HEK293T (cell line): ENCODE measurements at regions not wholly inside any gene's neighbourhood (a gene's known extent, or its start where the extent isn't known, plus 50 kb on each side); places are given as distances from the start of the nearest gene placed in this dataset.

Source experiments
- CTCF ChIA-PET: fragments of 350-600 bp; formaldehyde crosslinking; extraction: SDS; loops from one replicate; lab custom pipeline; 2021; ENCODE audit warnings: antibody characterized with exemption, inconsistent platforms; lab: Yijun Ruan, JAX
- POLR2A ChIA-PET: fragments of 350-600 bp; formaldehyde crosslinking; extraction: SDS; loops from one replicate; lab custom pipeline; 2020; ENCODE audit warnings: antibody characterized with exemption, inconsistent platforms; lab: Yijun Ruan, JAX
- DNase-seq: peaks from one replicate; pipeline ENCODE4 v3.0.0; 2012; ENCODE audit warnings: mixed read lengths; ENCODE audit errors: extremely low spot score
- ARNT ChIP-seq: fragments of 450-650 bp; IDR thresholded peaks from 2 replicates; pipeline ENCODE4 v1.6.1; 2017; ENCODE audit warnings: mild to moderate bottlenecking
- BHLHE40 ChIP-seq: fragments of 450-650 bp; IDR thresholded peaks from 2 replicates; pipeline ENCODE4 v1.6.1; 2016; ENCODE audit warnings: mild to moderate bottlenecking, moderate library complexity, borderline replicate concordance
- CTBP1 ChIP-seq: fragments of 450-650 bp; IDR thresholded peaks from 2 replicates; pipeline ENCODE4 v1.6.1; 2016; ENCODE audit warnings: borderline replicate concordance
- FOXA1 ChIP-seq: fragments of 450-650 bp; IDR thresholded peaks from 2 replicates; pipeline ENCODE4 v1.6.1; 2016; ENCODE audit warnings: mild to moderate bottlenecking
- FOXK2 ChIP-seq: fragments of 450-650 bp; IDR thresholded peaks from 2 replicates; pipeline ENCODE4 v1.6.1; 2016; ENCODE audit warnings: mild to moderate bottlenecking
- FOXM1 ChIP-seq: fragments of 450-650 bp; IDR thresholded peaks from 2 replicates; pipeline ENCODE4 v1.6.1; 2017; ENCODE audit warnings: mild to moderate bottlenecking, borderline replicate concordance
- HDGF ChIP-seq: fragments of 450-650 bp; IDR thresholded peaks from 2 replicates; pipeline ENCODE4 v1.6.1; 2017; ENCODE audit warnings: antibody characterized with exemption, borderline replicate concordance
- L3MBTL2 ChIP-seq: fragments of 450-650 bp; conservative IDR thresholded peaks from 2 replicates; pipeline ENCODE4 v1.6.1; 2016; ENCODE audit warnings: mild to moderate bottlenecking
- LEF1 ChIP-seq: fragments of 450-650 bp; IDR thresholded peaks from 2 replicates; pipeline ENCODE4 v1.6.1; 2017; ENCODE audit warnings: mild to moderate bottlenecking, borderline replicate concordance
- NFRKB ChIP-seq: fragments of 450-650 bp; IDR thresholded peaks from 2 replicates; pipeline ENCODE4 v1.6.1; 2016; ENCODE audit warnings: mild to moderate bottlenecking, moderate library complexity
- PKNOX1 ChIP-seq: fragments of 450-650 bp; IDR thresholded peaks from 2 replicates; pipeline ENCODE4 v1.6.1; 2016
- SP1 ChIP-seq: fragments of 450-650 bp; IDR thresholded peaks from 2 replicates; pipeline ENCODE4 v1.6.1; 2017
- SUZ12 ChIP-seq: fragments of 450-650 bp; IDR thresholded peaks from 2 replicates; pipeline ENCODE4 v1.6.1; 2016; ENCODE audit warnings: mild to moderate bottlenecking
- TARDBP ChIP-seq: fragments of 450-650 bp; IDR thresholded peaks from 2 replicates; pipeline ENCODE4 v1.6.1; 2016
- ZNF384 ChIP-seq: fragments of 450-650 bp; IDR thresholded peaks from 2 replicates; pipeline ENCODE4 v1.6.1; 2016

GRCh38 chr7:131096267-131096927, 231.3 kb upstream of the MKLN1 start:
- no peak for DNase-seq
- CTCF ChIA-PET: no interaction called here
- POLR2A ChIA-PET: interaction anchor here (1.2 kb wide), 1 partner anchor 10 kb away, joined by 3 read pairs; no protein-coding TSS in a partner anchor
- TF ChIP-seq NFRKB: no peak
- no peak for TF ChIP-seq HDGF
- TF ChIP-seq FOXK2: no peak

GRCh38 chr7:131097662-131098376, 229.9 kb upstream of the MKLN1 start:
- POLR2A ChIA-PET: no interaction called here

GRCh38 chr7:131098527-131098926, 229.1 kb upstream of the MKLN1 start:
- ChIA-PET CTCF (no interaction called here), POLR2A (no interaction called here)
- no peak for DNase-seq
- TF ChIP-seq ZNF384 (no peak), PKNOX1 (no peak), LEF1 (no peak), SP1 (no peak), NFRKB (no peak), FOXM1 (no peak)

More at GRCh38 chr7:131097662-131098376, 229.9 kb upstream of the MKLN1 start:
- CTCF ChIA-PET: no interaction called here
- TF ChIP-seq ZNF384 (no peak), HDGF (no peak), NFRKB (no peak), TARDBP (no peak), FOXA1 (no peak)
- DNase-seq: no peak

GRCh38 chr7:131100357-131101054, 227.2 kb upstream of the MKLN1 start:
- ChIA-PET CTCF (no interaction called here), POLR2A (no interaction called here)
- TF ChIP-seq ARNT (no peak), SUZ12 (no peak), FOXK2 (no peak), TARDBP (no peak), L3MBTL2 (no peak)
- no peak for DNase-seq

GRCh38 chr7:131103997-131104396, 223.7 kb upstream of the MKLN1 start:
- TF ChIP-seq CTBP1 (no peak), ARNT (no peak), HDGF (no peak), TARDBP (no peak), BHLHE40 (no peak)
- CTCF ChIA-PET: no interaction called here
- DNase-seq: no peak
- POLR2A ChIA-PET: no interaction called here

DNA sequence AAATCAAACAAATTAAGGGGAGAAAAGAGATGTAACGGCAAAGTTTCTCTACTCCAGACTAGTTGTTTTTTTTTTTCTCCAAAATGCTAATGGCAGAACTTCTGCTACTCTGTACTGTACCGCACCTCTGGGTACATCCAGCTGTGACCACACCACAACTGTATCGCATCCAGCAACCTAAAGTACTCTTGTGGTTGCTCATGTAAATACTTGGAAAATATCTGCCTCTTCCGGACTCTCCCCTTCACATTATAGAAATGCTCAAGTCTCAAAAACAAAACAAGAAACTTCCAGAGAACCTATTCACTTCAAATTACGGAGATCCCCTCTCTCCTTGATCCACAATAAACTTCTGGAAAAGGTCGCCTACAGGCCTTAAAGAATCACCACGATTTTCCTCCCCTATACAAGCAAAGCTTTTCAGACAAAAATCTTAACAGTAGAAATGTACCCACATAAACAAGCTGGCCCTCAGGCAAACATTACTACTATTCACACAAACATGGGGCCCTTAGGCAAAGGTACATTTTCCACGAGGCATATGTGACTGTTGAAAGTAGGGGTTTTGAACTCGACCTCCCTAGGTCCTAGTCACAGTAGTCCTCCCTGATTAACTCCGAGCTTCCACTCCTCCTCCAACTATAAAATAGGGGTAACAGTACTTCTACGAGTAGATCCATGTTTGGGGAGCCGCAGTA, 222.9 kb upstream of the MKLN1 start:
- ChIA-PET POLR2A (interaction anchor here (0.7 kb wide), 1 partner anchor 222 kb away, joined by 3 read pairs; no protein-coding TSS in a partner anchor), CTCF (no interaction called here)
- no peak for DNase-seq
- no peak for TF ChIP-seq FOXK2
- no peak for TF ChIP-seq CTBP1
- no peak for TF ChIP-seq HDGF

- POLR2A ChIA-PET: interaction anchor here (0.7 kb wide), 1 partner anchor 222 kb away, joined by 3 read pairs; no protein-coding TSS in a partner anchor
- no peak for TF ChIP-seq ARNT
- CTCF ChIA-PET: interaction anchor here (0.5 kb wide), 1 partner anchor 48 kb away, joined by 4 read pairs; no protein-coding TSS in a partner anchor
- DNase-seq: no peak
These were observed 222.3 kb upstream of the MKLN1 start for GRCh38 chr7:131105294-131105798.
